Stimulated activated CD4-positive, alpha-beta T cell treated with anti-CD3 and anti-CD28 coated beads, Interleukin-12 subunit alpha, Interleukin-12 subunit beta, amount 100 ng/mL, for 48 hours (primary cell): ENCODE measurements at regions not wholly inside any gene's neighbourhood (a gene's known extent, or its start where the extent isn't known, plus 50 kb on each side); places are given as distances from the start of the nearest gene placed in this dataset.
"Not testable (repeated sequence)": the region's sequence is repeated elsewhere in the genome, so short reads cannot be mapped to it uniquely, and the experiment has no call there.

Experiments used
- DNase-seq, 3 donors: peaks; one replicate each; pipeline ENCODE4 v3.0.0-alpha.2; 2020; ENCODE audit warnings: low read depth in 2 of 3, low spot score in 1 of 3

- DNase-seq, result no peak
Observed at GRCh38 chr11:129631201-129631600, 184.4 kb upstream of the TMEM45B start.

DNA sequence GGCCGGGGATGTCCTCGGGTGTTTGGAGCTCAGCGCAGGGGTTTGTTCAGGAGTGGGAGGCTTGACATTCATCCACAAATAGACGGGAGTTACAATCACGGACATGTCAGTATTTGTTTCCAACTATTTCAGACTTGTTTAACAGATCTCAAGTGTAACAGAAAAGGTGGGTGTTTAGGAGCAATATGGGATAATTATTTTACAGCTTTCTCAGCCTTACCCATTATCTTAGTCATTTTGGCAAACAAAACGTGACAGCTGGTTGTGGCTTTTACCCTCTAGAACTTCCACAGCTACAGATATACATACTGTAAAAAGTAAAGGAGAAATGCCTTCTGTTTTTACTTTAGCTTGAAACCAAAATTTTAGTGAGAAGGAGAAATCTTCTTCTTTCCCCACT, 178.7 kb upstream of the TMEM45B start:
- no peak for DNase-seq

GRCh38 chr11:129637473-129637872, 178.2 kb upstream of the TMEM45B start:
- no peak for DNase-seq

DNA sequence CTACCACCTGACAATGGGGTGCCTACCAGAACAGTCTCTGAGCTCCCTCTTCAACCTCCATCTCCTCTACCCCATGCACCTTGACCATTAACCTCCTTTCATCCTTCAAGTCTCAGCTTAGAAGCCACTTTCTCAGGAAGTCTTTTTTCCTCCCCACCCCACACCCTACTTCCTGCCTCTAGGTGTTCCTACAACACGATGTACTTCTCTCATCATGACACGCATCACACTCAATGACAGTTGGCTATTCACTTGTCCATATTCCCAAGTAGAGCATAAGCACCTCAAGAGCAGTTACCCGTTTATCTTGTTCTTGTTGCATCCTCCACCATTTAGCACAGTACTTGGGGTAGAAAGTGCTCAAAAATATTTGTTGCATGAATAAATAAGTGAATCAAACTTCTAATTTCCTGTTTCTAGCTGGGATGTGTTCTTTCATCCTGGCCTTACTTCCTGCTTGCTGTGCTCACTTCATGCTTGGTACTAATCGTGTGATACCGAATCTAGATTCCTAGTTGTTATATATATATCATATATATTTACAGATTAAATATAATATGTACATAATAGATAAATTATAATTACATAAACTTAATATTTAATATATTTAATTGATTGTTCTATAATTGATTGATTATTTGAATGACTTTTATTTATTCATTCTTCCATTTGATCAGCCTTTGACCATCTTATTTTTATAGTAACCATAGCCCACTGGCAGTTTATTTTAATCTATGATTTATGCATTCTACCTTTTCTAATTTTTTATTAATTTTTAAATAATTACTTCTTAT, 177.5 kb upstream of the TMEM45B start:
- DNase-seq, result no peak

DNA sequence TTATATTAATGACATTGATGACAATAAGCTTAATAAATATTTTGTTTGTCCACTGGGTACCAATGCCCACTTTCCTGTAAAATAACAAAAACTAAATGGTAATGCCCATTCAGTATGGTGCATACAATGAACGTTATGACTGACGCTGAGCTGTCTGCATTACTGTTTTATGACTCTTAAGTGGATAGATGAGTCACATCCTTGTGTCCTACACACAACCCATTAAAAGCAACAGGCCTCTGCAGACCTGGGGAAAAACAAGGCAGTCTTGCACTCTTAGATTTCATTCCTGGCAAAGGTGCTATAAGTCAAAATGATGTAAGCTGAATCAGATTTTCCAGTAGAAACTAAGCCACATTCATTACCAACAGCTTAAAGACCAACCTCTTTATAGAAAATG, 176.3 kb upstream of the TMEM45B start:
- DNase-seq, result peak; percentile 20 to 49 (median 25)

DNA sequence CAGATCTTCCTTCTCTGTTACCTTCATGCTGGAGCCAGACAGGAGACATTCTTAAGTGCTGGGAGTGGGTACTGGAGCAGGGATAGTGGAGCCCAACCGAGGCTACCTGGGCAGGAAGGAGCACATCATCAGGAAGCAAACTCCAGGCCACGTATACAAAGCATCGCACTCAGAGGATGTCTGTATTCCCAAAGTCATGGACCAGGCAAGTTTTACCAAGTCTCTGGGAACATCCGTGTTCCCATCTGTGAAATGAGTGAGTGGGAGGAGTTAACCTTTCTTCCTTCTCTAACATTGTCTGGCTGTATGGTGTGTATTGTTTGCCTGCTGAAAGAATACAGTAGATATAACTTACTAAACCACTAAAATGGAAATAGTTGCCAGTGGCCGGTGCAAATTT, 175.0 kb upstream of the TMEM45B start:
- no peak for DNase-seq

- peak in 1 of 3 donors; percentile 33 for DNase-seq
Observed at GRCh38 chr11:129643031-129643721, 172.5 kb upstream of the TMEM45B start.

DNA sequence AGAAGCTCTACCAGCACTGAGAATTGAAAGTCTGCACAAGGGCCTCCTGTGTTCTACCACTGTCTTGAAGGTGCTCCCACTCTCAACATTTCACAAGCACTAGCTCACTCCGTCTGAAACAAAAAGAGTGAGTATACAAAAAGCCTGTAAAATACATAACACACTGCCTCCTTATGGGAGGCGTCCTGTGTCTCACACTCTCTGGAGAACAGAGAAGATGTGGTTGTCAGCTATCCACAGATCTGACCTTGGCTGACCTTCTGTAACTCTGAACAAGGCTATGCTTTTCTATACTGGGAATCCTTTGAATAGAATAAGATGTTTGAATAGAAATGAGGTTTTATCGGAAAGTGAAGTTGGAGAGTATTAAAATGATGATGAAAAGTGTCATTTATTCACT, 171.3 kb upstream of the TMEM45B start:
- DNase-seq, result no peak

GRCh38 chr11:129645943-129646342, 169.7 kb upstream of the TMEM45B start:
- DNase-seq, result no peak

GRCh38 chr11:129650044-129650443, 165.6 kb upstream of the TMEM45B start:
- DNase-seq, result not testable (repeated sequence)

DNA sequence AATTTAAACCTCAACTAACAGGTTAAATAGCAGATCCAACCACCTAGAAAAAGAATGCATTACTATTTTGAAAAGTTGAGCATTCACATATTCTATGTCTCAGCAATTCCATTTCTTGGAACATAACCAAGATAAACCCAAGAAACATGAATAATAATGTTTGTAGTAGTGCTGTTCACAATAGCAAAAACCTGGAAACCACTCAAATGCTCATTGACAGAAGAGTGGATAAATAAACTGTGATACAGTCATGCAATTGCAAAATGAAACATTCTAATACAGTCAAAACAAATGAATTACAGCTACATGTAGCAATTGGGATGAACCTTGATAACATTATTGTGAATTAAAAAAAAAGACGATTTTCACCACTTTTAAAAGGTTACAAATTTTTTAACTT, 162.8 kb upstream of the TMEM45B start:
- no peak for DNase-seq

- DNase-seq, result no peak
Observed at GRCh38 chr11:129655247-129655832, 160.3 kb upstream of the TMEM45B start.

DNA sequence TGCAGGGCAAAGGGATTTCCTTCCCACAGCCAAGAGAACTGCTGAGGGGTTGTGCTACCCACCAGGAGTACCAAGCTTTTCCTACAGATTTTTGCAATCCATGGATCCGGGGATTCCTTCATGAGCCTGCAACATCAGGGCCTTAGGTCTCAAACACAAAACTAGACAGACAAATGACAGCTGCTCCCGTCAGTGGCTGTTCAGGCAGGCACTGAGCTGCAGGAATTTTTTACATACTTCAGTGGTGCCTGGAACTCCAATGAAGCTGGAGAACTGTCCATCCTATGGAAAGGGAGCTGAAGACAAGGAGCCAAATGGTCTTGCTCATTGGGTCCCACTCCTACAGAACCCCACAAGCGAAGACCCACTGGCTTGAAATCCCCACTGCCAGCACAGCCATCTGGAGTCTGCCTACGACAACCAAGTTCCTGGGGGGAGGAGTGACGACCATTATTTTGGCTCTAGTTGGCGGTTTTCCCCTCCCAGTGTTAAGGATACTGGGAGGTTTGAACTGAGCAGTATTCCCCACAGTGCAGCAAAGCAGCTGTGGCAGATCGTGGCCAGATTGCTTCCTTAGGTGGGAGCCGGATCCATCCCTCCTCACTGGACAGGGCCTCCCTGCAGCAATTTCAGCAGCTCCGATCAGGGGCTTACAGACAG, 157.7 kb upstream of the TMEM45B start:
- DNase-seq, result no peak

GRCh38 chr11:129658526-129658867, 157.2 kb upstream of the TMEM45B start:
- DNase-seq, result no peak

DNA sequence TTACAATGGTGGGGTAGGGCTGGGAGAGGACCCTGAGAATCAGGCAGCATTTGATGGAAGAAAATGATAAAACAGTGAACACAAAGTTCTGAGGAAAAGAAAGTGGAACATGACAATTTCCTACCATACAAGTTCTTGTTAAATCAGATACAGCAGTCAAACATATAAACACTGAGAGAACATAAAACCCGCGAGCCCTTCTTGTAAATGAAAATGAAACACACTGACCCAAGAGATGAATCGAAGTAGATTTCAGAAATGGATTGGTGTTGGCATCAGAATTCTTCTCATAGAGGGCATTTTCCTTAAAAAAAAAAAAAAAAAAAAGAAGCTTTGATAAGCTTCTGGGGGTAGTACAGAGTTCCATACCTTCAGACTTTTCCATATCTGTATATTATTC, 134.7 kb upstream of the TMEM45B start:
- DNase-seq, result no peak

DNA sequence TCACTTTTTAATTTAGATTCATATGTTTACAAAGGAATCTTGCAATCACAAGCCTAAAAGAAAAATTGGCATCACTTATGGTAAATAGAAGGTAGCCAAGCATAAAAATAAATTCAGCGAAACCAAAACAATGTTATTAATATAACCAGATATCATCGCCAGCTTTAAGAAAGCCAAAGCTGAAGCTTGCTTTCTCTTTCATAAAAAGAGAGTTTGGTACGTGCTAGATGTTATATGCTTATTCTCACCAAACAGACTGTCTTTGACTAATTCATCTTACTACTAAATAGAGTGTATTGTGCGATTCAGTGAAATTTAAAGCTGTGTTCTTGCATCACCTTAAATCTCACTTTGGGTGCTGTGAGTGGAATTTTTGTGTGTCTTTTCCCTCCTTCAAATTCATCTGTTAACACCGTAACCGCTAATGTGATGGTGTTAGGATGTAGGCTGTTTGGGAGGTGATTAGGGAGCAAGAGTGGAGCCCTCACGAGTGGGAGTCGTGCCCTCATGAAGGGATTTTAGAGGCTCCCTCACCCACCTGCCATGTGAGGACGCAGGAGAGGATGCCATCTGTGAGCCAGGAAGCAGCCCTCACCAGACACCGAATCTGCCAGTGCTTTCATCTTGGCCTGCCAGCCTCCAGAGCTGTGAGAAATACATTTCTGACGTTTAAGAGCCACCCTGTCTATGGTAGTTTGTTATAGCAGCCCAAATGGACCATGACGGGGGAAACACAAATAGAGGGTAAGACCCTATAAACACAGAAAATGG, 134.1 kb upstream of the TMEM45B start:
- DNase-seq, result no peak

GRCh38 chr11:129686269-129686668, 129.4 kb upstream of the TMEM45B start:
- no peak for DNase-seq

DNA sequence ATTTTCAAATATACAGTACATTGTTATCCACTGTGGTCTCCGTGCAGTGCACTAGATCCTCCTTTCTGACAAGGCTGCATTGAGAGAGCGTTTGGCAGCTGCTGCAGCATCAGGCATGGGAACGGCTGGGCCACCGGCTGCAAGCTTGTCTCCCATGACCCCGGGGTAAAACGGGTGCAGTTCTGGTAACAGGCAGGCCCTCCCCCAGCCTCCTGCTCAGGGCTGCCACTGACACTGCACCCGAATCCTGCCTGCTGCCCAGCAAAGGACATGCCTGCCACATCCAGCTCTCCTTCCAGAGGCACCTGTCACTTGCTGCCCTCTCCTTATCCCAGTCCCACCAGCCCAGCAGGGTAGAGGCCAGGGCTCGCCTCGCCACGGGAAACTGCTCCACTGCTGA, 124.5 kb upstream of the TMEM45B start:
- no peak for DNase-seq

- DNase-seq, result peak in 2 of 3 donors; percentile 8 to 16
Observed at GRCh38 chr11:129694538-129694937, 121.1 kb upstream of the TMEM45B start.

- DNase-seq, result no peak
Observed at GRCh38 chr11:129694966-129695365, 120.7 kb upstream of the TMEM45B start.
